ENCODE measurements at regions not wholly inside any gene's neighbourhood (a gene's known extent, or its start where the extent isn't known, plus 50 kb on each side); places are given as distances from the start of the nearest gene placed in this dataset.

- DNase-seq (ENCODE audit: insufficient read length, low spot score): no peak
- TF ChIP-seq POU2F2 (IDR thresholded peaks at IDR 0.05; ENCODE audit: low read depth, low read length) (no peak), SPI1 (IDR thresholded peaks at IDR 0.05; ENCODE audit: low read depth, low read length) (no peak), TAF1 (IDR thresholded peaks at IDR 0.05; ENCODE audit: low read depth, low read length) (no peak), PAX5 (IDR thresholded peaks at IDR 0.05; ENCODE audit: insufficient read depth, low read length, severe bottlenecking) (no peak), POLR2AphosphoS5 (IDR thresholded peaks at IDR 0.05; ENCODE audit: low read depth, low read length) (no peak), POLR2A (IDR thresholded peaks at IDR 0.05; ENCODE audit: low read depth, low read length) (no peak)
- no peak for FAIRE-seq
Measured at GRCh38 chr7:17545348-17545747, 246.9 kb downstream of the AHR start.

GRCh38 chr7:17546189-17546588 is 247.7 kb downstream of the AHR start:
- DNase-seq (ENCODE audit: insufficient read length, low spot score) (no peak), FAIRE-seq (no peak)
- TF ChIP-seq SPI1 (IDR thresholded peaks at IDR 0.05; ENCODE audit: low read depth, low read length): no peak
- no peak for TF ChIP-seq PAX5 (IDR thresholded peaks at IDR 0.05; ENCODE audit: insufficient read depth, low read length, severe bottlenecking)
- no peak for TF ChIP-seq POLR2A (IDR thresholded peaks at IDR 0.05; ENCODE audit: low read depth, low read length)
- TF ChIP-seq POLR2AphosphoS5 (IDR thresholded peaks at IDR 0.05; ENCODE audit: low read depth, low read length): no peak
- no peak for TF ChIP-seq TAF1 (IDR thresholded peaks at IDR 0.05; ENCODE audit: low read depth, low read length)
- TF ChIP-seq POU2F2 (IDR thresholded peaks at IDR 0.05; ENCODE audit: low read depth, low read length): no peak

- FAIRE-seq (no peak), DNase-seq (ENCODE audit: insufficient read length, low spot score) (no peak)
- TF ChIP-seq SPI1 (IDR thresholded peaks at IDR 0.05; ENCODE audit: low read depth, low read length) (no peak), POLR2AphosphoS5 (IDR thresholded peaks at IDR 0.05; ENCODE audit: low read depth, low read length) (no peak), POLR2A (IDR thresholded peaks at IDR 0.05; ENCODE audit: low read depth, low read length) (no peak), TAF1 (IDR thresholded peaks at IDR 0.05; ENCODE audit: low read depth, low read length) (no peak), PAX5 (IDR thresholded peaks at IDR 0.05; ENCODE audit: insufficient read depth, low read length, severe bottlenecking) (no peak)
Measured at GRCh38 chr7:17546592-17546991, 248.1 kb downstream of the AHR start.

DNA sequence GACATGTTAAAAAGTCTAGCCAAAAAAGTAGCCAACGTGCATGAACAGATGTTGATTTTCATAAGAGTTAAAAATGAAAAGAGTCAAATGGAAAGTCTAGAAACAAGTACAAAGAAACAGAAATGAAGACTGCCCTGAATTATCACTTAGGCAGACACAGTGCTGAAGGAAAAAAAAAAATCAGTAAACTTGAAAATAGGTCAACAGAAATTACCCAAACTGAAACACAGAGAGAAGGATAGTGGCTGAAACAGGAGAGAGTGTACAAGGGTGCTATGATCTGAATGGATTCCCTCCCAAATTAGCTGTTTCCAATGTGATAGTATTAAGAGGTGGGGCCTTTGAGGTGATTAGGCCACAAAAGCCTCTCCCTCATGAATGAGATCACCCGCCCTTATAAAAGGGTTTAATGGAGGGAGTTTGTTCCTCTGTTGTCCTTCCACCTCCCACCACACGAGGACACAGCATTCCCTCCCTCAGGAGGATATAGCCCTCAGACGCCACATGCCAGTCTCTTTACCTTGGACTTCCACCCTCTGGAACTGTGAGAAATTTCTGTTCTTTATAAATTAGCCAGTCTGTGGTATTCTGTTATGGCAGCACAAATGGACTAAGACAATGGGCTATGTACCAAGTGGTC is 249.7 kb downstream of the AHR start:
- TF ChIP-seq TAF1 (IDR thresholded peaks at IDR 0.05; ENCODE audit: low read depth, low read length) (no peak), PAX5 (IDR thresholded peaks at IDR 0.05; ENCODE audit: insufficient read depth, low read length, severe bottlenecking) (no peak), POU2F2 (IDR thresholded peaks at IDR 0.05; ENCODE audit: low read depth, low read length) (no peak), POLR2AphosphoS5 (IDR thresholded peaks at IDR 0.05; ENCODE audit: low read depth, low read length) (no peak), POLR2A (IDR thresholded peaks at IDR 0.05; ENCODE audit: low read depth, low read length) (no peak)
- DNase-seq (ENCODE audit: insufficient read length, low spot score) (no peak), FAIRE-seq (no peak)

DNA sequence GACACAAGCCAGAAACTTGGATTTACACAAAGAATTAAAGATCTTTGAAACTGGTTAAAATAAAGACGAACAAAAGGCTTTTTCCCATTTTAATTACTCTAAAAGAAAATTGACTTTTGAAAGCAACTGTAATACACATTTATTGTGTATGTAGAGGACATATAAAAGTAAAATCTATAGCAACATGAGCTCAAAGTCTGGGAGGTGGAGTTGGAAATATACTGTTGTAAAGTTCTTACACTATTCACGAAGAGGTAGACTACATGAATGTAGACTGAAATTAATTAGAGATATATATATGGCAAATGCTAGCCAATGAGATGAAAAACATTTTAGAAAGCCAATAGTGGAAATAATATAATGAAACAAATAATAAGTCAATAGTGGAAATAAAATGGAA is 251.0 kb downstream of the AHR start:
- FAIRE-seq (no peak), DNase-seq (ENCODE audit: insufficient read length, low spot score) (no peak)
- TF ChIP-seq POU2F2 (IDR thresholded peaks at IDR 0.05; ENCODE audit: low read depth, low read length) (no peak), TAF1 (IDR thresholded peaks at IDR 0.05; ENCODE audit: low read depth, low read length) (no peak), SPI1 (IDR thresholded peaks at IDR 0.05; ENCODE audit: low read depth, low read length) (no peak), PAX5 (IDR thresholded peaks at IDR 0.05; ENCODE audit: insufficient read depth, low read length, severe bottlenecking) (no peak), POLR2A (IDR thresholded peaks at IDR 0.05; ENCODE audit: low read depth, low read length) (no peak), POLR2AphosphoS5 (IDR thresholded peaks at IDR 0.05; ENCODE audit: low read depth, low read length) (no peak)

DNA sequence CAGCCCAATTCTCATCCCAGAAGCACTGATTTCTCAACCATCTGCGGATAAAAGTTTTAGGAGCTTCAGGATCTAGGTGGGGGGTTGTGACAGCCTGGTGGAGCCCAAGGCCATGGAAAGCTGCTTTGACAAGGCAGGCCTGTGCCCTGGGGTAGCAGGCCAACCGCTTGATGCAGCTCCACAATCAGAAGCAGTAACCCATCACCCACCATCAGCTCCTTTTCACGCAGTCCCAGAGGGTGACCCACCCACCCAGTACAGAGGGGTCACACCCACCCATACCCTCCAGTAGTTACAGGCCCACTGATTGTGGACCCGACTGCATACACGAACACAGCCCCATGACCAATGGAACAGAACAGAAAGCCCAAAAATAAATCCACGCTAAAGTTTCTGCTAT is 253.9 kb downstream of the AHR start:
- DNase-seq (ENCODE audit: insufficient read length, low spot score) (no peak), FAIRE-seq (no peak)
- TF ChIP-seq POLR2AphosphoS5 (IDR thresholded peaks at IDR 0.05; ENCODE audit: low read depth, low read length): no peak
- no peak for TF ChIP-seq TAF1 (IDR thresholded peaks at IDR 0.05; ENCODE audit: low read depth, low read length)
- no peak for TF ChIP-seq POLR2A (IDR thresholded peaks at IDR 0.05; ENCODE audit: low read depth, low read length)
- TF ChIP-seq SPI1 (IDR thresholded peaks at IDR 0.05; ENCODE audit: low read depth, low read length): no peak
- no peak for TF ChIP-seq PAX5 (IDR thresholded peaks at IDR 0.05; ENCODE audit: insufficient read depth, low read length, severe bottlenecking)
- TF ChIP-seq POU2F2 (IDR thresholded peaks at IDR 0.05; ENCODE audit: low read depth, low read length): no peak

DNA sequence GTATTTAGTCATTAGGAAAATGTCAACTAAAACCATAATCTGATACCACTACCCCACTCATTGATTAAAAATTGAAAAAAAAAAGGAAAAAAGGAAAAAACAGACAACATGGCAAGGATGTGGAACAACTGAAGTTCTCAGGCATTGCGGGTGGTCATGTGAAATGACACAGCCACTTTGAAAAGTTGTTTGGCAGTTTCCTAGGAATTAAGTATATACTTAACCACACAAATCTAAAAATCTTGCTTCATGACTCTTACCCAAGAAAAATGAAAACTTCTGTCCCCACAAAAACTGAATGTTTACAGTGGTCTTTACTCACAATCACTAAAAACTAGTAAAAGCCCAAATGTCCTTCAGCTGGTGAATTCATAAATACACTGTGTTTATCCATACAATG is 254.5 kb downstream of the AHR start:
- TF ChIP-seq TAF1 (IDR thresholded peaks at IDR 0.05; ENCODE audit: low read depth, low read length) (no peak), PAX5 (IDR thresholded peaks at IDR 0.05; ENCODE audit: insufficient read depth, low read length, severe bottlenecking) (no peak), POLR2AphosphoS5 (IDR thresholded peaks at IDR 0.05; ENCODE audit: low read depth, low read length) (no peak), POU2F2 (IDR thresholded peaks at IDR 0.05; ENCODE audit: low read depth, low read length) (no peak), POLR2A (IDR thresholded peaks at IDR 0.05; ENCODE audit: low read depth, low read length) (no peak), SPI1 (IDR thresholded peaks at IDR 0.05; ENCODE audit: low read depth, low read length) (no peak)
- DNase-seq (ENCODE audit: insufficient read length, low spot score): no peak

DNA sequence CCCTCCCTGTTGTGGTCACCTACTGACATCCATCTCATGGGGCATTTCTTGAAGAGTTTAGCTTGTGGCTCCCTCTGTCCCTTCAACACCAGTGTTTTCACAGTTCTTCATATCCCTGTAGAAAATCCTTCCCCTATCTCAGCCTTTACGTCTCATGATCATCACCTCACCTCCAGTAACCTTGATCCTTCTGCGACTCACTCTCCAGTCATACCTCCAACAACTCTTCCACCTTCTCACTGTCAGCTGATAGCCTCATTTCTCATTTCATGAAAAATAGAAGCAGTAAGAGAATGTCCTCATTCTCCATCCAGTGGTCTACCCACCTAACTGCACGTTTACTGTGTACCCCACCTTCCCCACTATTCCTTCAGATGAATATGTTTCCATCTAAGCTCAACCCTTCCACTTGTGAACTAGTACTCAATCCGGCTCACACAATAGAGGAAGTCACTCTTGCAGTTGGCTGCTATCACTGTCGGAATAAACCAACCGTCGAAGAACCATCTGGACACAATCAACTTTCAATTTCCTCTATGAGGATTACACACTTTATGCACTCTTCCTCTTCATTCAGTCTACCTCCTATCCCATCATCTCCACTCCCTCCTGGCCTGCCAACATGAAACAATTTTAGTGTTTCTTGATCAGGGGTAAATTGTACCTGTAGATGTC is 256.0 kb downstream of the AHR start:
- TF ChIP-seq POLR2A (IDR thresholded peaks at IDR 0.05; ENCODE audit: low read depth, low read length): no peak
- peak; percentile 25; the same call in 1 of the 2 replicates for TF ChIP-seq SPI1 (IDR thresholded peaks at IDR 0.05; ENCODE audit: low read depth, low read length)
- DNase-seq (ENCODE audit: insufficient read length, low spot score) (no peak), FAIRE-seq (no peak)

More for the DNA sequence above, 254.5 kb downstream of the AHR start:
- no peak for FAIRE-seq

GRCh38 chr7:17556247-17556956 is 257.9 kb downstream of the AHR start:
- DNase-seq (ENCODE audit: insufficient read length, low spot score) (no peak), FAIRE-seq (no peak)
- no peak for TF ChIP-seq POLR2A (IDR thresholded peaks at IDR 0.05; ENCODE audit: low read depth, low read length)
- no peak for TF ChIP-seq POLR2AphosphoS5 (IDR thresholded peaks at IDR 0.05; ENCODE audit: low read depth, low read length)
- no peak for TF ChIP-seq POU2F2 (IDR thresholded peaks at IDR 0.05; ENCODE audit: low read depth, low read length)
- TF ChIP-seq TAF1 (IDR thresholded peaks at IDR 0.05; ENCODE audit: low read depth, low read length): no peak
- TF ChIP-seq SPI1 (IDR thresholded peaks at IDR 0.05; ENCODE audit: low read depth, low read length): no peak
- TF ChIP-seq PAX5 (IDR thresholded peaks at IDR 0.05; ENCODE audit: insufficient read depth, low read length, severe bottlenecking): no peak
